ENCODE measurements at regions not wholly inside any gene's neighbourhood (a gene's known extent, or its start where the extent isn't known, plus 50 kb on each side); places are given as distances from the start of the nearest gene placed in this dataset.
"Not testable (repeated sequence)": the region's sequence is repeated elsewhere in the genome, so short reads cannot be mapped to it uniquely, and the experiment has no call there.

- TF ChIP-seq CTCF (CRISPR knock-in tag; IDR thresholded peaks at IDR 0.05); ZSCAN20 (CRISPR knock-in tag; IDR thresholded peaks at IDR 0.05; ENCODE audit: borderline replicate concordance); ZMYM2 (CRISPR knock-in tag; IDR thresholded peaks at IDR 0.05); NCOA5 (CRISPR knock-in tag; IDR thresholded peaks at IDR 0.05): not testable (repeated sequence)
Measured at GRCh38 chr2:215721515-215721914, 285.6 kb upstream of the FN1 start.

Data from HepG2 (cell line).